Epithelial cell of esophagus (primary cell): ENCODE measurements at regions not wholly inside any gene's neighbourhood (a gene's known extent, or its start where the extent isn't known, plus 50 kb on each side); places are given as distances from the start of the nearest gene placed in this dataset.

Experiments
- DNase-seq: peaks from one replicate; pipeline ENCODE4 v3.0.0; 2010; ENCODE audit warnings: low read depth
- H3K4me3 ChIP-seq: 2 replicates; pipeline ENCODE4 v1.5.1; 2011; ENCODE audit warnings: mild to moderate bottlenecking, low read length, control low read depth
- CTCF ChIP-seq: IDR thresholded peaks from 2 replicates; pipeline ENCODE4 v1.5.1; 2011; ENCODE audit warnings: low read depth, mild to moderate bottlenecking, low read length, control low read depth, inconsistent platforms; ENCODE audit not compliant: insufficient read depth; ENCODE audit errors: missing control alignments

- no peak for DNase-seq
- no peak for TF ChIP-seq CTCF
- H3K4me3 ChIP-seq, result no peak overlapping the region
Measured at GRCh38 chr18:38221476-38222100, 656.0 kb upstream of the CELF4 start.

- DNase-seq, result peak; percentile 6
- no peak for TF ChIP-seq CTCF
- H3K4me3 ChIP-seq, result no peak overlapping the region
Measured at GRCh38 chr18:38198956-38199355, 633.4 kb upstream of the CELF4 start.

GRCh38 chr18:38198526-38198925 lies 632.9 kb upstream of the CELF4 start:
- no peak overlapping the region for H3K4me3 ChIP-seq
- no peak for DNase-seq
- TF ChIP-seq CTCF, result no peak

- H3K4me3 ChIP-seq, result no peak overlapping the region
- no peak for TF ChIP-seq CTCF
- DNase-seq, result no peak
Measured at GRCh38 chr18:38186491-38186890, 620.9 kb upstream of the CELF4 start.

GRCh38 chr18:38174594-38174993 lies 609.0 kb upstream of the CELF4 start:
- H3K4me3 ChIP-seq, result no peak overlapping the region
- DNase-seq, result no peak
- TF ChIP-seq CTCF, result no peak

- DNase-seq, result no peak
- H3K4me3 ChIP-seq, result no peak overlapping the region
- no peak for TF ChIP-seq CTCF
Measured at GRCh38 chr18:38174173-38174572, 608.6 kb upstream of the CELF4 start.

GRCh38 chr18:38170845-38171244 lies 605.2 kb upstream of the CELF4 start:
- DNase-seq, result no peak
- no peak overlapping the region for H3K4me3 ChIP-seq
- TF ChIP-seq CTCF, result no peak
